ENCODE measurements at regions not wholly inside any gene's neighbourhood (a gene's known extent, or its start where the extent isn't known, plus 50 kb on each side); places are given as distances from the start of the nearest gene placed in this dataset.
"Not testable (repeated sequence)": the region's sequence is repeated elsewhere in the genome, so short reads cannot be mapped to it uniquely, and the experiment has no call there.

GRCh38 chr1:206297145-206298031 lies 94.0 kb downstream of the SRGAP2 start:
- not testable (repeated sequence) for DNase-seq; H3K27me3 Mint-ChIP-seq; ATAC-seq (ENCODE audit: low read depth in 2 of 2); H3K4me3 Mint-ChIP-seq; H3K27ac Mint-ChIP-seq; H3K4me1 Mint-ChIP-seq; H3K36me3 Mint-ChIP-seq; H3K9me3 Mint-ChIP-seq

- H3K36me3 Mint-ChIP-seq; H3K4me1 Mint-ChIP-seq; H3K27ac Mint-ChIP-seq; ATAC-seq (ENCODE audit: low read depth in 2 of 2); DNase-seq; H3K9me3 Mint-ChIP-seq; H3K27me3 Mint-ChIP-seq; H3K4me3 Mint-ChIP-seq: not testable (repeated sequence)
Measured at GRCh38 chr1:206298032-206298392, 94.7 kb downstream of the SRGAP2 start.

GRCh38 chr1:206299181-206299791 lies 95.9 kb downstream of the SRGAP2 start:
- not testable (repeated sequence) for H3K9me3 Mint-ChIP-seq, DNase-seq, H3K27ac Mint-ChIP-seq, H3K4me1 Mint-ChIP-seq, H3K27me3 Mint-ChIP-seq, H3K4me3 Mint-ChIP-seq, H3K36me3 Mint-ChIP-seq
- peak; percentile 62 to 73 for ATAC-seq (ENCODE audit: low read depth in 2 of 2)

- H3K27ac Mint-ChIP-seq; H3K4me1 Mint-ChIP-seq; ATAC-seq (ENCODE audit: low read depth in 2 of 2); DNase-seq; H3K27me3 Mint-ChIP-seq; H3K4me3 Mint-ChIP-seq; H3K36me3 Mint-ChIP-seq; H3K9me3 Mint-ChIP-seq: not testable (repeated sequence)
Measured at GRCh38 chr1:206299942-206300341, 96.6 kb downstream of the SRGAP2 start.

- not testable (repeated sequence) for H3K27me3 Mint-ChIP-seq; ATAC-seq (ENCODE audit: low read depth in 2 of 2); H3K4me3 Mint-ChIP-seq; H3K27ac Mint-ChIP-seq; H3K36me3 Mint-ChIP-seq; H3K4me1 Mint-ChIP-seq; H3K9me3 Mint-ChIP-seq; DNase-seq
Measured at GRCh38 chr1:206302056-206302455, 98.7 kb downstream of the SRGAP2 start.

GRCh38 chr1:206307442-206307841 lies 104.1 kb downstream of the SRGAP2 start:
- not testable (repeated sequence) for H3K27me3 Mint-ChIP-seq; H3K4me3 Mint-ChIP-seq; H3K36me3 Mint-ChIP-seq; H3K4me1 Mint-ChIP-seq; H3K27ac Mint-ChIP-seq; DNase-seq; H3K9me3 Mint-ChIP-seq; ATAC-seq (ENCODE audit: low read depth in 2 of 2)

- ATAC-seq (ENCODE audit: low read depth in 2 of 2); H3K4me3 Mint-ChIP-seq; H3K36me3 Mint-ChIP-seq; H3K27ac Mint-ChIP-seq; H3K27me3 Mint-ChIP-seq; DNase-seq; H3K9me3 Mint-ChIP-seq; H3K4me1 Mint-ChIP-seq: not testable (repeated sequence)
Measured at GRCh38 chr1:206310948-206311347, 107.6 kb downstream of the SRGAP2 start.

GRCh38 chr1:206311611-206312273 lies 108.4 kb downstream of the SRGAP2 start:
- H3K27ac Mint-ChIP-seq; H3K9me3 Mint-ChIP-seq; DNase-seq; H3K4me3 Mint-ChIP-seq; H3K27me3 Mint-ChIP-seq; H3K4me1 Mint-ChIP-seq; H3K36me3 Mint-ChIP-seq; ATAC-seq (ENCODE audit: low read depth in 2 of 2): not testable (repeated sequence)

- ATAC-seq (ENCODE audit: low read depth in 2 of 2); H3K4me3 Mint-ChIP-seq; H3K4me1 Mint-ChIP-seq; H3K9me3 Mint-ChIP-seq; H3K27ac Mint-ChIP-seq; H3K36me3 Mint-ChIP-seq; DNase-seq; H3K27me3 Mint-ChIP-seq: not testable (repeated sequence)
Measured at GRCh38 chr1:206312274-206312665, 108.9 kb downstream of the SRGAP2 start.

- H3K36me3 Mint-ChIP-seq; H3K4me1 Mint-ChIP-seq; ATAC-seq (ENCODE audit: low read depth in 2 of 2); H3K4me3 Mint-ChIP-seq; H3K27me3 Mint-ChIP-seq; H3K9me3 Mint-ChIP-seq; H3K27ac Mint-ChIP-seq; DNase-seq: not testable (repeated sequence)
Measured at GRCh38 chr1:206314951-206315636, 111.8 kb downstream of the SRGAP2 start.

- not testable (repeated sequence) for H3K4me3 Mint-ChIP-seq; H3K27me3 Mint-ChIP-seq; H3K27ac Mint-ChIP-seq; DNase-seq; H3K9me3 Mint-ChIP-seq; ATAC-seq (ENCODE audit: low read depth in 2 of 2); H3K36me3 Mint-ChIP-seq; H3K4me1 Mint-ChIP-seq
Measured at GRCh38 chr1:206316901-206317300, 113.6 kb downstream of the SRGAP2 start.

GRCh38 chr1:206317878-206318514 lies 114.7 kb downstream of the SRGAP2 start:
- ATAC-seq (ENCODE audit: low read depth in 2 of 2): peak; percentile 86 to 93
- H3K36me3 Mint-ChIP-seq, H3K27me3 Mint-ChIP-seq, H3K4me3 Mint-ChIP-seq, H3K4me1 Mint-ChIP-seq, DNase-seq, H3K9me3 Mint-ChIP-seq: not testable (repeated sequence)
- peak overlapping the region in 1 of 6 donors; percentile 69 for H3K27ac Mint-ChIP-seq

GRCh38 chr1:206320227-206320626 lies 116.9 kb downstream of the SRGAP2 start:
- H3K9me3 Mint-ChIP-seq, H3K4me1 Mint-ChIP-seq: not testable (repeated sequence)

More at GRCh38 chr1:206320227-206320626, 116.9 kb downstream of the SRGAP2 start:
- H3K36me3 Mint-ChIP-seq; DNase-seq; H3K4me3 Mint-ChIP-seq; ATAC-seq (ENCODE audit: low read depth in 2 of 2); H3K27ac Mint-ChIP-seq; H3K27me3 Mint-ChIP-seq: not testable (repeated sequence)

Measured in naive B cell (primary cell).